Hepatocyte (in vitro differentiated cells): ENCODE measurements at regions not wholly inside any gene's neighbourhood (a gene's known extent, or its start where the extent isn't known, plus 50 kb on each side); places are given as distances from the start of the nearest gene placed in this dataset.
"Not testable (repeated sequence)": the region's sequence is repeated elsewhere in the genome, so short reads cannot be mapped to it uniquely, and the experiment has no call there.

ENCODE experiments used
- CTCF ChIP-seq: fragments of 200-600 bp; sonication (generic); IDR thresholded peaks from 2 replicates; pipeline ENCODE4 v1.5.1; 2016; ENCODE audit warnings: antibody characterized with exemption, mild to moderate bottlenecking; ENCODE audit not compliant: poor library complexity
- EZH2 ChIP-seq: fragments of 200-600 bp; sonication (generic); IDR thresholded peaks from 2 replicates; pipeline ENCODE4 v1.6.1; 2016; ENCODE audit warnings: antibody characterized with exemption, mild to moderate bottlenecking, borderline replicate concordance

GRCh38 chr7:68788529-68788928, 809.7 kb upstream of the AUTS2 start:
- TF ChIP-seq EZH2, CTCF: not testable (repeated sequence)
